GM18873 (cell line): ENCODE measurements at regions not wholly inside any gene's neighbourhood (a gene's known extent, or its start where the extent isn't known, plus 50 kb on each side); places are given as distances from the start of the nearest gene placed in this dataset.

Source experiments
- ATAC-seq: cut with Tn5 transposase; IDR thresholded peaks from one replicate; pipeline ENCODE4 v1.9.1; 2021; ENCODE audit warnings: mild to moderate bottlenecking, moderate library complexity, moderate number of reproducible peaks; ENCODE audit not compliant: unreplicated experiment, low FRiP score

DNA sequence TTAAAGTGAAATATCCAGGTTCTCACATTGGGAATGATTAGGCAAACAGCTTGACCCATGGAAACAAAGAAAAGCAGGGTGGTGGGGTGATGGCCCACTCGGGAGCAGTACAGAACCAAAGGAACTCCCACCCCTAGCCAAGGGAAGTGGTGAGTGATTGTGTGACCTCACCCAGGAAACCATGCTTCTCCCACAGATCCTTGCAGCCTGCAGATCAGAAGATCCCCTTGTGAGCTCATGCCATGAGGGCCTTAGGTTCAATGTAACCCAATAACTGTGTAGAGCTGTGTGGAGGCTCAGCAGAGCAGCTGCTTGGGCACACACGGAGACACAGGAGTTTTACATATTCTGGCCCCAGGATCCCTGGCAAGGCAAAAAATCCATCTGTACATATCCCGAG lies 311.8 kb upstream of the DPYD start:
- no peak for ATAC-seq

GRCh38 chr1:98222706-98223105 lies 301.9 kb upstream of the DPYD start:
- no peak for ATAC-seq

- no peak for ATAC-seq
These were observed 301.1 kb upstream of the DPYD start for GRCh38 chr1:98221923-98222322.

- no peak for ATAC-seq
These were observed 296.8 kb upstream of the DPYD start for GRCh38 chr1:98217601-98218000.

- ATAC-seq = no peak
These were observed 295.5 kb upstream of the DPYD start for GRCh38 chr1:98216304-98216703.

GRCh38 chr1:98211271-98211845 lies 290.5 kb upstream of the DPYD start:
- ATAC-seq = no peak

GRCh38 chr1:98210563-98210962 lies 289.7 kb upstream of the DPYD start:
- ATAC-seq = no peak

DNA sequence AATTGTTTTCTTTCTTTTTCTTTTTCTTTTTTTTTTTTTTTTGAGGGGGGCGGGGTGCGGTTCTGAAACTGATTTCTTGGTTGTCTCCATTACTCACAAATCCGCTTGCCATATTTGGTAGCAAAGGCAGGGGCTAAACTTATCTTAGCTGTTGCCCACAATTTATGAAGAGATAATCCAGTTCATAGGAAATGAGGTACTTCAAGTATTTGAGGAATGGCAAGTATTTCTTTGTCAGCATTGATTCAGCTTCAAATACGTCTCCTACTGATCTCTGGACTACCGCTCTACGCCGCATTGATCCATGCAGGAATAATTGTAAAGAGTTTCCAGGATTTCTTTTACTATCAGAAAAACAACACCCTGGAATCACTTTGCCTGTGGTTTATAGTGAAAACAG lies 289.2 kb upstream of the DPYD start:
- ATAC-seq = no peak

- no peak for ATAC-seq
These were observed 284.6 kb upstream of the DPYD start for GRCh38 chr1:98205291-98206017.

DNA sequence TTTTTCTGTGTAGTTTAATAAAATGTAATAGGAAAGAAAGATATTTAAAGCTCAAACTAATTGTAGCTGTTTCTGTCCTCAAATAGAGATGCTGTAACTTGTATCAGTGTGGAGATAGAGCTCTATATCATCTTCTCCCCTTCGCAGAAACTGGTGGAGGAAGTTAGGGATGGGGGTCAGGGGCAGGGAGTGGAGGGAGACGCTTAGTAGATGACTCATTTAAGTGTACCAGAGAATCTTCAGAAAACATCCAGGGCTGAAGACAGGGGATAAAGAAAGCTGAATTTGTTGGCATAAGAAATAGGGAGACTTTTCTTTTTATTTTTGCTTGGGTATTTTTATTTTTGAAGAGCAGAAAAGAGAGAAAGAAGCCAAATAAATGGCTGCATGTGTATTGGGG lies 282.6 kb upstream of the DPYD start:
- ATAC-seq = no peak

DNA sequence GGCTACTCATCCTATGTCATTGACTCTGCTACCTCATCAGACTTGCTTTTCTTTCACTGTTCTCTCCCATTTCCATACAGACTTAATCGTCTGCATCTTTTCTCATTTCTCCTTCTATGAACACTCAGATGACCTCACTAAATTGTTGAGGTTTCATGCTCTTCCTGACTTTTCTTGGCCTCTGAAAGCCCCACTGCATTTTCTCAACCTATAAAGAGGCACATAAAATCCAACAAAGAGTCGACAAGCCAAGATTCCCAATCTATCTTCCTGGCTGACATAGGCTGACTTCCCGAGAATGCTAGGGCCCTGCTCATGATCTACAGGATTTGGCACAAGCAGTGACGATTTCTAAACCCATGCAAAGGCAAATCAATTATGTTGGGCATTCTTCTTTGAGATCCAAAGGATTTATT lies 280.8 kb upstream of the DPYD start:
- no peak for ATAC-seq

GRCh38 chr1:98197356-98197755 lies 276.5 kb upstream of the DPYD start:
- no peak for ATAC-seq

DNA sequence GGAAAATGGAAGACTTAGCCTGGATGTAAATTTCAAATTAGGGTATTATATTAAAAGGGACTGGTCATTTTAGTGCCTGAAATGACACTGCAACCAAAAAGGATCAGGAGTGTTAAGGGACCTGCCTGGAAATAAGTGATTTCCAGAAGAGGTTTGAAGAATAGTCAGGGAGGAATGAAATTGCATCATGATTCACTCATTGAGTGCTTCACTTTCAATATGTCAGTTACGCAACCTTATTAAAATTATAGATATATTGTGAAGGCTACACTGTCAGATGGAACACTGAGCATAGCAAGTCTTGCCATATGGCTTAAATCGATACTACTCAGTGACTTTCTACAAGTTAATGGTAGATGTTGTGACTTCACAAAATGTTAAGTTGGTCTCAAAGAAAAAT lies 275.2 kb upstream of the DPYD start:
- ATAC-seq = no peak

- no peak for ATAC-seq
These were observed 267.9 kb upstream of the DPYD start for GRCh38 chr1:98188774-98189173.

- no peak for ATAC-seq
These were observed 264.0 kb upstream of the DPYD start for GRCh38 chr1:98184856-98185255.

DNA sequence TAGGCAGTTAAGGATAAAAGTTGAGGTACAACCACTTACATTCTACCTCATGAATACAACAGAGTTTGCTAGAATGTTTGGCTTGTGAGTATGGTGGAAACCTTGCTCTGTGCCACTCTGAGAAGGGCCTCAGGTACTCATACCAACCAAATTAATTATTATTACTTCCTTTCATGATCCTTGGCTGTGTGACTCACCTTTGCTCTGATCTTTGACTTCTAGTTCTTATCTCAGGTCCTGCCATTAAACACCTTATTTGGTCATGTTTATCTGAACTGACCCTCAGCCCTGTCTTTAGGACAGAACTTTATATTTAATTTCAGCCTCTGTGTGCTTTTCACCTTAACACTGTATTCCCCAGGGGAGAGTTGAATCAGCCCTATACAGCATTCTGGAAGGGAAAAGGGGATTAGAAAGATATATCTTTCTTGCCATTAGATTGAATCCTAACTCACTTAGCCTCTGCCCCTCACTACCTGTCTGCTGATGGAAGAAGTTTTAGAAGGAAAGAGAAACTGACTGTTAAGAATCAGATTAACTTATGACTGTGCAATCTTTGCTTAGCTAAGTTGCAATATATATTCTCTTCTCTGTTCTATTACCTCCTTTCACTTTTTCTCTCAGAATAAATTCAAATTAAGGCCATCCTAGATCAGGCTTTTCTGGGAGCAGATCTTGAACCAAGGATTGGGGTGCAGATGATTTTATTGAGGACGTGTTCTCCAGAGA lies 260.4 kb upstream of the DPYD start:
- no peak for ATAC-seq

- no peak for ATAC-seq
These were observed 258.4 kb upstream of the DPYD start for GRCh38 chr1:98179151-98179773.

DNA sequence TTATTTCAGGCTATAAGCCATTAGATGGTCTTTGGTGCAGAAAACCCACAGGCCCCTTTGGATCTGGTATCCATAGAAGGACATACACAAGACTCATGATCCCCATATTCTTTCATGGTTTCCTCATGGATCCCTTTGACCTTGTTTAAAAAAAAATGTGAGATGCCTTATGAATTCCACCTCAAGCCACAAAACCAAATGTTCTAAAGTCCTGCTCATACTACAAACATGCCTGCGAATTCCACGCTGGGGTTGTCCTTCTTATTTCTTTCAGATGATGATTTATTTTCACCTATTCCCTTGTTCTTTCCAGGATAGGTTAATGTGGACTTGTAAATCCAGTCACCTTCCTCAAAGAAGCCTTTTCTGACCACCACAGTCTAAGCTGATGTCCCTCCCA lies 256.9 kb upstream of the DPYD start:
- ATAC-seq = no peak

DNA sequence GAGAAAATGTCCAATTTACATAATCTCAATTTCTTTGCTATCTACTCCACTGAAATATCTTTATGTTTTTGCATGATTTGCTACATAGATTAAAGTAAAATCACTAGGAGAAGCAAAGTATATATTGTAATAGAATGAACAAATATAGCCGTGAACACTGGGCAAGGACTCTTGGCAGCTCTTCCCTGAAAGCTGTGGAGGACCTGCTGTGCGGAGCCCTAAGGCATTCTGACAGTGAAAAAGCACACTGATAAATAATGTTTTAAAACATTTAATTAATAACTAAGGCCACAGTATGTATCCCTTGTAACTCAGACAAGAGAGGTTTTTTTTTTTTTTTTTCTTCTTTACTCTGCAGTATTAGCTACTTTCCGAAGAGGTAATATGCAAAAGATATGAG lies 256.1 kb upstream of the DPYD start:
- ATAC-seq = no peak

- ATAC-seq = no peak
These were observed 255.6 kb upstream of the DPYD start for GRCh38 chr1:98176414-98176813.

DNA sequence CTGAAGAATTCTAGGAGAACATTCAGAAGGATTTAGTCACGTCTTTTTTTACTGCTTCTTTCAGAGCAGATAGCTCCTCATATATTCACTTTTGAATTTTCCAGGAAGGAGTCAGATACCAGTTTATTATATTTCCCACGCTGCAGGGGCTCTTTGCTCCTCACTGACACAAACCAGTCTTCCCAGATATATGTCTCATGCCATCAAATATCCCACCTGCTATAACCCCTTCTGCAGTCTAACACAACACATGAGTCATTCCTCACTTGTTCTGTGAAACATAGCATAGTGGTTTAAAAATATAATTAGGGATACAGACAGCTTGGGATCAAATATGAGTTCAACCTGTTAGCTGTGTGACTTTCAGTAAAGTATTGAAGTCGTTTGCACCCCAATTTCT lies 251.7 kb upstream of the DPYD start:
- no peak for ATAC-seq
